HG02870 (cell line): ENCODE measurements at regions not wholly inside any gene's neighbourhood (a gene's known extent, or its start where the extent isn't known, plus 50 kb on each side); places are given as distances from the start of the nearest gene placed in this dataset.

Experiments
- ATAC-seq: cut with Tn5 transposase; IDR thresholded peaks from one replicate; pipeline ENCODE4 v1.9.1; 2021; ENCODE audit warnings: mild to moderate bottlenecking, moderate library complexity; ENCODE audit not compliant: unreplicated experiment

DNA sequence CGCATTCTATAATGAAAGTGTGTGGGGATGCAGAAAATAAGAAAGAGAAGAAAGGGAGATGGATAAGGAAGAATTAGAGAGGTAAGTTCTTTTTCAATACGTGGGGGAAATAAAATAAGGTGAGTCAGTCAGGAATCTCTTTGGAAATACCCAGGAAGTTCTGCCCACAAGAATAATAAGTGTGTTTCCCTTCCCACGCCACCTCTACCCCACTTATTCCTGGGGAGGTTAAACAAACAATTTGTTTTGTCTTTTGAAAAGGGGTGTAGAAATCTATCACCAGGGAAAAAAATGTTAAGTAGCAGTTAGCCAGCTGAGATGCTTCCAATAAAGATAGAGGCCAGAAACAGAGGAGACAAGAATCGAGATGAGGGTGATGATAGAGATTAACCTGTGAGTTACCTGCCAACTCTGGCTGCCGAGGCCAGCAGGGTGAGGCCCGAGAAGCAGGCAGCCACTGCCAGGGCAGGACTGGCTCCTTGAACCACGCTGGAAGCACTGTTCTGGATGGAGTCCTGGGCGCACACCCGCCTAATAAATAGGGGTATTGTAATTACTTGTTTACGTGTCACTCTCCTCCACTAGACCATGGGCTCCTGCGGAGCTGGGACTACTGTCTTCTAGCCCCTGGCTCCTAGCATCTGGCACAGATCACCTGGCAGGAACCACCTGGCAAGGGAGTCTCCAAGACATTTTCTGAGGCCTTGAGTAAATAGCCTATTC is 191.3 kb downstream of the FGFR2 start:
- no peak for ATAC-seq

DNA sequence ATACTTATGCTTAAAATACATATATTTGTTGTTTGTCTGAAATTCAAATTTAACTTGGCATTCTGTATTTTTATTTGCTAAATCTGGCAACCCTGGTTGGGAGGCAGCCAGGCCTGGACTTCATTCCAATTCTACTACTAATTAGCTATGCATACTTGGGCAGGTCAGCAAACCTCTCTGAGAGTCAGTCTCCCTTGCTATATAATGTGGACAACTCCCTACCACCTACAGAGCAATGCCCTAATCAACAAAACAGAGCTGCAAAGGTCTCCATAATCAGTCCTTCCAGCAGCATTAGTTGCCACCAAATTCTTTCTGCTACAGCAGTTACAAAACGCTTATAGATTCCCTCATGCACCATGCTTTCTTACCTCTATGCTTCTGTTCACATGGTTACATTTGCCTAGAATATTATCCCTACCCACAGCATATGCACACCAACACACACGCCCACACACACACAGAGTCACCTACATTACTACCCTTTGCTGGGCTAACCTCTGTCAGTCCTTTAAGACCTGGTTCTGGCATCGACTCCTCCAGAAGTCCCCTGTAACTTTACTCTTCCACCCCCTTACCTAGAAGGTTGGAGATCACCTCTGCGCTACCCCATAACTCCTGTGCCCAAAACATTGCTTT is 188.7 kb downstream of the FGFR2 start:
- no peak for ATAC-seq

DNA sequence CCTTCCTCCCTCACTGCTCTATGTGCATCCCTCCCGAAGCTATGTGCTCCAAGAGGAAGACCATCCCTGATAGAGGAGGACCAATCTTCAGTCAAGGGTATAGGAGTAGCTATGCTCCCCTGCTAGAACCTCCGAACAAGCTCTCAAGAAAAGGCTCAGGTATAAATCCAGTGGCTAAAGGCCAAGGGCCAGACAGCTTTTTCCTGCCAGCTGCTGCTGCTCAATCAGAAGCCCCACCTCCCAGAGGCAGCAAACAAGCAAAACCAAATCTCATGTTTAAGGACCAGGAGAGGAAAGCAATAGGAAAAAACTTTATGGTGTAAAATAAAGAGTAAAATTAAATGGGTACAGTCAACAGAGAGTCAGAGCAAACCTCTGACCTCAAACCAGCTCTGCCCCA is 187.2 kb downstream of the FGFR2 start:
- ATAC-seq, result no peak

DNA sequence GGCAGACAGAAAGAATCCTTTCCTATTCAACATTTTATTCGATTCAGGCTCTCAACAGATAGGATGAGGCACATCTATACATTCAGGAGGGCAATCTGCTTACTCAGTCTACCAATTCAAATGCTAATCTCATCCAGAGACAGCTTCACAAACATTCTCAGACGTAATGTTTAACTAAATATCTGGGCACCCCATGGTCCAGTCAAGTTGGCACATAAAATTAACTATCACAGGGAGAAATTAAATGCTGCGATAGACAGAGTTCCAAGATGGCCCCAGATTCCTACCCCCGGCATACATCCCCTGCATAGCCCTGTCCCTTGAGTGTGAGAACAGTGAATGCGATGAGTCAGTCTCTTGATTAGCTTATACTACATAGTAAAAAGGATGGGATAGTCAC is 184.3 kb downstream of the FGFR2 start:
- no peak for ATAC-seq

DNA sequence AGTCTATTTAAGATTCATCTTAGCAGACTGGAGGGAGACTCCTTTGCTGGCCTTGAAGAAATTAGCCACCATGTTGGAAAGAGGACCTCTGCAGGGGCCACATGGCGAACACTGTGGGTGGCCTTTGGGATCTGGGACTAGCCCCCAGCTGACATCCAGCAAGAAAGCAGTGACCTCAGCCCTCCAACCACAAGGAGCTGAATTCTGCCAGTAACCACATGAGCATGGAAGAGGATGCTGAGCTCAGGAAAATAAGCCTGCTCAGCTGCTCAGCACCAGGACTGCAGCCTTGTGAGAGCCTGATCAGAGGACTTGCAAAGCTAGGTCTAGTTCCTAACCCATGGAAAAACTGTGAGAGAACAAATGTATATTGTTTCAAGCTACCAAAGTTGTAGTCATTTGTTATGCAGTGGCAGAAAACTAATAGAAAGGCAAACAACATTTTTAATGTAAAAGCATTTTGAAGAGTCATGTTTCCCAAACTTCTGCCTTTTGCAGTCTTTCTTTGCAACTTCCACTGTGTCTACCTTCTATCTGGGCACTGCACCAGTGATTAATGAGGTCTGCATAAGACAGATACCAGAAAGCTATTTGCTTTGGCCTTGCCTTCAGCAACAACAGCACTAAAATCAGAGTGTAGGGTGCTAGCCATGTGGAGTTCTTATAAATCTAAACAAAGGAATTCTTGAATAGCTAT is 183.7 kb downstream of the FGFR2 start:
- no peak for ATAC-seq

DNA sequence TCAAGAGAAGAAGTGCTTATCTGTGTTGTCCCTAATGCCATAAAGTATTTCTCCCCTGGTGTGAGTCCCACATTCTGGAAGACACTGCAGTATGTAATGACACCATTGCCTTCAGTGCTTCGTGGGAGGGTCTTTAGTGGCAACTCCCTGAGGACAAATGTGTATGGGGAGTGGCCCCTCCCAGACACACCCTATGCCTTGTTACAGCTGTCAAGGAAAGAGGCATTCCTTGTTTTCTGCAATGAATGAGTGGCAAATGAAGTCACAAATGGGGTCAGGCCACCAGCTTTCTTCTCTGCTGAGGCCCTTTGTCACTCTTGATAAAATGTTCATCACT is 183.2 kb downstream of the FGFR2 start:
- ATAC-seq, result no peak

DNA sequence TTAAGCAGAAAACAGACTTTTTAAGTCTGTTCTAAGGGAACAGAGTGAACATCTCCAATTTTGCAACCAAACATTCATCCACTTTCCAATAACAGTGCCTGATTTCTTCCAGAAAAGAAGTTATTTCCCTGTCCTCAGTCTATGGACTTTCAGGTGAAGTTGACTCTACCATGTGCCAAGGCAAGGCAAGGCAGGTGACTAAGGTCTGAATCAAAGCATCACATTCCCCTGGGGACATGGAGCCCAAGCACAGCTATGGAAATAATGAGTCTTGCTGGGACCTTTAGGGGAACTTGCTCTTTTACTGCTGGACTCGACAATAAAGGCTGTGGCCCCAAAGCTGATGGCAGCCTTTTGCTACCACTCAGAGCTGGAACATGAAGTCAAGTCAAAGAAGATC is 182.2 kb downstream of the FGFR2 start:
- ATAC-seq, result no peak

DNA sequence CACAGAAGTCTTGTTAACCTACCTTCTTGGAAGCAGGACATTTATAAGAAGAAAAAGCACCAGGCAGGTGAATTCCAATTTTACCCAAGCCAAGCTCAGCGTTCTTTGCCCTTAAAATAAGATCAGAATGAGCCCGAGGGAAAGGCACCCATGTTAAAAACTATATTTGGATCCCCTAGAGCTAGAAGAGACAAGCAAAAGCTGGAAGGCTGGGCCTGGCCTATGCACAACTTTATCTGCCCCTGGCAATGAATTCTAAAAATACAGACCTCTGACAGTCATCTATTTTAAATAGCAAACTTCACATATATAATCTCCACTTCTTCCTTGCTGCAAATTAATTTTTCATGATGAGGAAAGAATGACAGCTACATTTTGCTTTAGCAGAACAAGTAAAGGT is 180.9 kb downstream of the FGFR2 start:
- ATAC-seq, result no peak

DNA sequence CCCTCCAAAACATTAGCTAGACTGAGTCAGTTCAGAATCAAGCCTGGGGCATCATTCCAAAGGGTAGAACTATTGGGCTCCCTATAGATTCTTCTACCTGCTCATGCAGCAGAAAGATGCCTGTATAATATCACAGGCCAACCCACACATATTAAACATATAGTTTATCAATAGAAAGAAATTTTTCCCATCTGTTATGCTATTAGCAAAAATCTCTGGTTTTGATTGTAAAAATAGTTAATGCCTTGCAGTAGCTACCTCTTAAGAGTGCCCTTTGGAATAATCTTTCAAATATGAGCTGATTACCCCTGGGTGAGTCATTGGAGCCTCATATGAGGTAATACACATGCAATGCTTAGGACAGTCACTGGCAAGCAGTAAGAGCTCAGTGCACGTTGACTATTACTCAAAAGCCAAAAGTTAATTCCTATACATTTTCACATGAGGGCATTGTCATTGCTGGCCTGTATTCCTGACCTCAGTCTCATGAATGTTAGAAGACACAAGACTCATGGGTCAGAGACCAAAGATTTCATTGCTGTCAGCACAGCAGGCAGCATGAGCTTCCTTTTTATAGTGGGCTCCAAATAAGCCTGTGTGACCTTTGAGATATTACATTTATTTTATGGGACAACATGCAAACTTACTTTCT is 180.0 kb downstream of the FGFR2 start:
- no peak for ATAC-seq

DNA sequence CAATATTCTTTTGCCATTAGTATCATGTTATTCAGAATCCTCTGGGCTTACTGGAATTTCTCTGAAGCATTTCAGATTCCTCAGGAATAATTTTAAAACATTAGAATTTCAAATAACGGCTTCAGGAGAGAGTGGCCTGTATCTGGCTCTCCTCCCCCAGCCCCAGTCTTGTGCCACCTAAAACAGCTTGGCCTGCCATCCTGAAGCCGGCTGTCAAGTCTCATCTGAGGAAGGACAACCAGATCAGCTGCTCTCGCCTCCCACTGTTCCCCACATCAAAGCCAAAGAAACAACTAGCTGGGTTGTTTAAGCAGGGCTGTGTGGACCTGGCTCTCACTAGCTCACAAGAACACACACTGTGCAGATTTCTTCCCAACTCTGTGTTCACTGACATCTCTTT is 178.2 kb downstream of the FGFR2 start:
- no peak for ATAC-seq

DNA sequence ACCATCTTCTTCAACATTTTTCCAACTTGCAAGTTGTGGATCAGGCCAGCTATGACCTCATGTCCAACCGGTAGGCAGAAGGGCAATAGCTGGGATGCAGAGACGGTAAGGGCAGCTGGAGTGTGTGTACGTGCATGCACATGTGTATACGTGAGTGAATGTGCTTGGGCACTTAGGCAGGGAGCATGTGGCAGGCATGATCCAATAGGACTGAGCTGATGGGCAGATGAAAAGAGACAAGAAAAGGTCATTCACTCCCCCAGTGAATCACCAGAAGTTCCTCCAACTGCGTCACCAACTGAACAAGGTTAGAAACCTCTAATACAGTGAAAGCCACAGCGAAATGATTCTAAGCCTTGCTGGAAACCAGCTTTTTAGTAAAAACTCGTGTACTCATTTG is 176.1 kb downstream of the FGFR2 start:
- ATAC-seq, result no peak

DNA sequence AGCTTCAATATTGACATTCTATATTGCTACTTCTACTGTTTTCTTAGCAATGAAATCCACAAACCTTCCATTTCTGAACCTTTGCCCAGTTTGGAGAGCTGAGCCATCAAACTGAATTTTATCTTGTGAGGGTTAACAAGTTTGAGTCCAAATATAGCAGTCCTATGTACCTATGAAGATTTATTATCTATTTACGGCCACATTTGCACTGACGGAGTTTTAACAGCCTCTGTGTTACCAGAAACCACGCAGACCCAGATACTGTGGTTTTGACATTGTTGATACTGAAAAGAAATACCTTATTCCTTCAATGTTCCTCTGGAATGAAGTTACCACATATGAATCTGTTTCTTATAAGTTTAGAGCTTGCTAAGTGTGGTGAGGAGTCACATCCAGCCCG is 172.6 kb downstream of the FGFR2 start:
- ATAC-seq, result no peak

DNA sequence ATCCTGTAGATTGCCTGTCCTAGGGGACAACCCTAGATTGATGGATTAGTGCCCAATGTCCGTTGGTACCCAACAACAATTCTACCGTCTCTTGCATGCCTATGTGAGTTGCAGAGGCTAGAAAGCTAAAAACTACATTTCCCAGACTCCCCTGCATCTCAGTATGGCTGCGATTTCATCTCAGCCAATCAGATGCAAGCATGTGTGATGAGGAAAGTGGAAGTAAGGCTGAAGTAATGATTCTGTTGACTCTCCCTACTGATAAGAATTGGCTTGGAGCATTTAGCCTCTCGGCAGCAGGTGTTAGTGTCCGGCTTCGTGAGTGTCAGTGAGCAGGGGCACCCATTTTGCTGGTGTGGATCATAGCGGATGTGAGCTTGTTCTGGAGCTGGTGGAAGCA is 171.9 kb downstream of the FGFR2 start:
- ATAC-seq, result no peak
